ENCODE measurements at regions not wholly inside any gene's neighbourhood (a gene's known extent, or its start where the extent isn't known, plus 50 kb on each side); places are given as distances from the start of the nearest gene placed in this dataset.

- Mint-ChIP-seq H3K4me3 (no peak overlapping the region), H3K27ac (no peak overlapping the region), H3K9me3 (no peaks in the 10 kb centered on the region), H3K27me3 (ENCODE audit: insufficient read depth) (no peaks in the 10 kb centered on the region), H3K4me1 (no peaks in the 10 kb centered on the region), H3K36me3 (ENCODE audit: low read depth) (no peaks in the 10 kb centered on the region)
- no peak for TF ChIP-seq CTCF (conservative IDR thresholded peaks at IDR 0.05)
- WGBS, 2 experiments (ENCODE audit: insufficient coverage in 1 of 2, insufficient read length in 1 of 2) = 91 to 100% methylated on average over 5 to 6 of the region's 6 CpGs
- H3K9ac ChIP-seq (ENCODE audit: extremely low read depth, low read length, poor library complexity, severe bottlenecking) = no peak overlapping the region
- no peak for DNase-seq
- no peak overlapping the region for H3K27ac ChIP-seq (ENCODE audit: low read depth, low read length)
- H3K9me3 ChIP-seq (ENCODE audit: control insufficient read depth, low read length) = no peaks in the 10 kb centered on the region
- H3K27me3 ChIP-seq (ENCODE audit: control insufficient read depth, insufficient read depth, low read length, poor library complexity, severe bottlenecking) = no peaks in the 10 kb centered on the region
- no peaks in the 10 kb centered on the region for H3K36me3 ChIP-seq (ENCODE audit: control insufficient read depth, insufficient read depth, low read length)
- H3K4me1 ChIP-seq (ENCODE audit: control insufficient read depth, insufficient read depth, low read length) = peaks cover 5% of the 10 kb centered on the region
- no peak overlapping the region for H3K4me3 ChIP-seq (ENCODE audit: low read length)
Observed at GRCh38 chr15:81492969-81493645, 119.1 kb upstream of the TMC3 start.

GRCh38 chr15:81492331-81492968 is 118.4 kb upstream of the TMC3 start:
- no peaks in the 10 kb centered on the region for H3K27me3 Mint-ChIP-seq (ENCODE audit: insufficient read depth)
- Histone ChIP-seq H3K36me3 (ENCODE audit: control insufficient read depth, insufficient read depth, low read length) (no peaks in the 10 kb centered on the region), H3K9ac (ENCODE audit: extremely low read depth, low read length, poor library complexity, severe bottlenecking) (no peak overlapping the region), H3K9me3 (ENCODE audit: control insufficient read depth, low read length) (no peaks in the 10 kb centered on the region), H3K4me1 (ENCODE audit: control insufficient read depth, insufficient read depth, low read length) (peaks cover 5% of the 10 kb centered on the region), H3K4me3 (ENCODE audit: low read length) (no peak overlapping the region), H3K27ac (ENCODE audit: low read depth, low read length) (no peak overlapping the region), H3K27me3 (ENCODE audit: control insufficient read depth, insufficient read depth, low read length, poor library complexity, severe bottlenecking) (no peaks in the 10 kb centered on the region)
- H3K4me3 Mint-ChIP-seq = no peak overlapping the region
- H3K27ac Mint-ChIP-seq = no peak overlapping the region
- H3K36me3 Mint-ChIP-seq (ENCODE audit: low read depth) = no peaks in the 10 kb centered on the region
- no peaks in the 10 kb centered on the region for H3K9me3 Mint-ChIP-seq
- DNase-seq = no peak
- no peak for TF ChIP-seq CTCF (conservative IDR thresholded peaks at IDR 0.05)
- H3K4me1 Mint-ChIP-seq = no peaks in the 10 kb centered on the region
- WGBS, 2 experiments (ENCODE audit: insufficient coverage in 1 of 2, insufficient read length in 1 of 2) = 97 to 100% methylated on average over 2 to 3 of the region's 3 CpGs

- WGBS, 2 experiments (ENCODE audit: insufficient coverage in 1 of 2, insufficient read length in 1 of 2) = 93 to 100% methylated on average over 3 to 6 of the region's 6 CpGs
- H3K27ac Mint-ChIP-seq = no peak overlapping the region
- Histone ChIP-seq H3K9ac (ENCODE audit: extremely low read depth, low read length, poor library complexity, severe bottlenecking) (no peak overlapping the region), H3K4me3 (ENCODE audit: low read length) (no peak overlapping the region), H3K9me3 (ENCODE audit: control insufficient read depth, low read length) (no peaks in the 10 kb centered on the region), H3K27ac (ENCODE audit: low read depth, low read length) (no peak overlapping the region), H3K27me3 (ENCODE audit: control insufficient read depth, insufficient read depth, low read length, poor library complexity, severe bottlenecking) (no peaks in the 10 kb centered on the region), H3K36me3 (ENCODE audit: control insufficient read depth, insufficient read depth, low read length) (no peaks in the 10 kb centered on the region), H3K4me1 (ENCODE audit: control insufficient read depth, insufficient read depth, low read length) (peaks cover 5% of the 10 kb centered on the region)
- no peaks in the 10 kb centered on the region for H3K4me1 Mint-ChIP-seq
- H3K27me3 Mint-ChIP-seq (ENCODE audit: insufficient read depth) = no peaks in the 10 kb centered on the region
- H3K9me3 Mint-ChIP-seq = no peaks in the 10 kb centered on the region
- no peak for TF ChIP-seq CTCF (conservative IDR thresholded peaks at IDR 0.05)
- DNase-seq = no peak
- H3K4me3 Mint-ChIP-seq = no peak overlapping the region
- no peaks in the 10 kb centered on the region for H3K36me3 Mint-ChIP-seq (ENCODE audit: low read depth)
Observed at GRCh38 chr15:81491414-81492096, 117.5 kb upstream of the TMC3 start.

Measured in endodermal cell (in vitro differentiated cells).